ENCODE measurements at regions not wholly inside any gene's neighbourhood (a gene's known extent, or its start where the extent isn't known, plus 50 kb on each side); places are given as distances from the start of the nearest gene placed in this dataset.
"Not testable (repeated sequence)": the region's sequence is repeated elsewhere in the genome, so short reads cannot be mapped to it uniquely, and the experiment has no call there.

DNA sequence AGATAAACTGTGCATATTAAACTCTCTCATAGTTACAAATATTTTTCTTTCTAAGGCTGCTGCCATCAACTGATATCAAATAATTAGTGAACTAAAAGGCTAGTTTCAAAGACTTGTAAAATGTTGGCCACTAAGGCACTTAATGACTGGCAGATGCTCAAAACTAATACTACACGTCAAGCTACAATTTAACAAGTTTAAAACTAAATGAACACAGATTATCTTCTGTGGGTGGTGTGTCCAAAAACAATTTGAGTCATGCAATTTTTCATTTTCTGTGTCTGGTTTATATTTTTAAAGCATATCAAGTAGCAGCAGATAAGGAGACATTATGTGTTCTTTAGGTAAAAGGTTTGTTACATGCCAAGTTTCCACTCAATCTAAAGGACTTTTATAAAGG is 665.1 kb downstream of the EFNA5 start:
- TF ChIP-seq JUND (IDR thresholded peaks at IDR 0.05; ENCODE audit: low read depth), result no peak
- DNase-seq (ENCODE audit: low read depth in 1 of 2, low spot score in 1 of 2), result no peak
- in situ Hi-C loops (cut with HindIII; ENCODE audit: low pct_unique_long_range_greater_than_20kb, low sequenced_read_pairs), result no loop called here

DNA sequence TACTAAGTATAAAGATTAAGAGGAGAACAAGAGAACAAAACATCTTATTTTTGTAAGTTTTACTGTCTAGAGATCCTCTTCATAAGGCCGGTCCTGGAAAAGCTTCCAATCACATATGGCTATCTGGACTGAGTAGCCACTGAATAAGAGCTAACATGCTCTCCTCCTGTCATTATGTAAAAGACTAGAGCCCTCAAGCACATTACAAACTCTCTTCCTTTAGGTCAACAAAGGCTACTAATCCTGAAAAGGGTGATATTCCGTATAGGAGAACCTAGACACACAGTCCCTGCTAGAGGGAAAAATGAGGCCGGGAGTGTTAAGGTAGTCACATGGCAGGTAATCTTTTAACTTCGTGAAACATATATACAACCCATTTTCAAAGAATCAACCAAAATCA is 665.6 kb downstream of the EFNA5 start:
- no peak for DNase-seq (ENCODE audit: low read depth in 1 of 2, low spot score in 1 of 2)
- TF ChIP-seq JUND (IDR thresholded peaks at IDR 0.05; ENCODE audit: low read depth), result no peak
- in situ Hi-C loops (cut with HindIII; ENCODE audit: low pct_unique_long_range_greater_than_20kb, low sequenced_read_pairs), result no loop called here

DNA sequence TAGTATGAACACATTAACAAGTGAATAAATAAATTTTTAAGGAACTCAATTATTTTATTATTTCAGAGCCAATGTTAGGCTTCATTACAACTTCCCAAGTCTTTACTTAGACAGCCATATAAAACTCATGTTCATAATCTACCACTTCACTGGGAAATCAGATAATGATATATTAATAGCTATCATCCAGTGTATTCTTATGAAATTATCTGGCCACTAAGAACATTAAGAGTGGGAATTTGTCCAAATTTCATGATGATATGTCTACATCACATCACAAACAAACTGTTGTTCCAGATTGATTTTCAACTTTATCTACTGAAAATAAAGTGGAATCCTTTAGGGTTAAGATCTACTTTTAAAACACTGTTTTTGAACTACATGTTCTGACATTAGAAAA is 668.6 kb downstream of the EFNA5 start:
- in situ Hi-C loops (cut with HindIII; ENCODE audit: low pct_unique_long_range_greater_than_20kb, low sequenced_read_pairs), result no loop called here
- DNase-seq (ENCODE audit: low read depth in 1 of 2, low spot score in 1 of 2), result no peak
- no peak for TF ChIP-seq JUND (IDR thresholded peaks at IDR 0.05; ENCODE audit: low read depth)

DNA sequence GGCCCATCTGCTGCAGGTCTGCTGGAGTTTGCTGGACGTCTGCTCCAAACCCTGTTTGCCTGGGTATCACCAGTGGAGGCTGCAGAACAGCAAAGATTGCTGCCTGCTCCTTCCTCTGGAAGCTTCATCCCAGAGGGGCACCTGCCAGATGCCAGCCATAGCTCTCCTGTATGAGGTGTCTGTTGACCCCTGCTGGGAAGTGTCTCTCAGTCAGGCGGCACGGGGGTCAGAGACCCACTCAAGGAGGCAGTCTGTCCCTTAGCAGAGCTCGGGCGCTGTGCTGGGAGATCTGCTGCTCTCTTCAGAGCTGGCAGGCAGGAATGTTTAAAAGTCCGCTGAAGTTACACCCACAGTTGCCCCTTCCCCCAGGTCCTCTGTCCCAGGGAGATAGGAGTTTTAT is 671.2 kb downstream of the EFNA5 start:
- DNase-seq (ENCODE audit: low read depth in 1 of 2, low spot score in 1 of 2); in situ Hi-C loops (cut with HindIII; ENCODE audit: low pct_unique_long_range_greater_than_20kb, low sequenced_read_pairs): not testable (repeated sequence)

DNA sequence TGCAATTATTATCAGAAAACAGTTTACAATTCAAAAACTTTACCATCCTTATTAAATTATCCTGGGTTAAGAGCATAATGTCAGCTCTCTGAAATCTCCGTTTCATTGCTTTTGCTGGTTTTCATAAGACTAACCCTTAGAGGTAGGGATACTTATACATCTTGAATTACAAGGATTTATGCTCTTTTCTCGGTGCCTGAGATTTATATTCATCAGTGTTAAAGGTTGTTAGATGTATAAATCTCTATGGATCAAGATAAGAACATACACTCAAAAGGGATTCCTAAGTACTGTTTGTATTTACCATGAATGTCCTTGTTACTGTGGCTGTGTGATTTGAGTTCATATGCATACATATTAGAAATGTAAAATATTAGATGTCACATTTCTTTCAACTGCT is 684.7 kb downstream of the EFNA5 start:
- no peak for TF ChIP-seq JUND (IDR thresholded peaks at IDR 0.05; ENCODE audit: low read depth)
- no peak for DNase-seq (ENCODE audit: low read depth in 1 of 2, low spot score in 1 of 2)
- in situ Hi-C loops (cut with HindIII; ENCODE audit: low pct_unique_long_range_greater_than_20kb, low sequenced_read_pairs), result no loop called here

DNA sequence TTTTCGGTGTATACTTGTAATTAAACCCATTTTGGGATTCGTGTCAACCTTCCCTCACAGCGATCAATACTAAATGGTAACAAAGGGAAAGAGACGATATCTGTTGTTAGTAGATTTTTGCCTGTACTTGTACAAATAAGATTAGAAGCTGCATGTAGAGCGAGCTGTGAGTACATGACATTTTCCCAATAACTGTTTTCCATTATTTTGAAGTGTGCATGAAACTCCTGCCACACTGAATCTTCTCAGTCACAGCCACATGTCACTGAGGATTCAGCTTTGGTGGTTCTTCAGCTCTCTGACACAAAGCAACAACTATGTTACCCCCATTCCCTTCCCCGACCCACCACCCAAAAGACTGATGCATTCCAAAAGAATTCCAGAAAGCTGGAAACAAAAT is 685.6 kb downstream of the EFNA5 start:
- DNase-seq (ENCODE audit: low read depth in 1 of 2, low spot score in 1 of 2), result no peak
- in situ Hi-C loops (cut with HindIII; ENCODE audit: low pct_unique_long_range_greater_than_20kb, low sequenced_read_pairs), result no loop called here
- no peak for TF ChIP-seq JUND (IDR thresholded peaks at IDR 0.05; ENCODE audit: low read depth)

- in situ Hi-C loops (cut with HindIII; ENCODE audit: low pct_unique_long_range_greater_than_20kb, low sequenced_read_pairs); DNase-seq (ENCODE audit: low read depth in 1 of 2, low spot score in 1 of 2): not testable (repeated sequence)
Observed at GRCh38 chr5:106979178-106979577, 691.6 kb downstream of the EFNA5 start.

GRCh38 chr5:106978582-106979165 is 692.1 kb downstream of the EFNA5 start:
- in situ Hi-C loops (cut with HindIII; ENCODE audit: low pct_unique_long_range_greater_than_20kb, low sequenced_read_pairs); DNase-seq (ENCODE audit: low read depth in 1 of 2, low spot score in 1 of 2): not testable (repeated sequence)

GRCh38 chr5:106976363-106976762 is 694.4 kb downstream of the EFNA5 start:
- TF ChIP-seq JUND (IDR thresholded peaks at IDR 0.05; ENCODE audit: low read depth), result no peak
- DNase-seq (ENCODE audit: low read depth in 1 of 2, low spot score in 1 of 2), result no peak
- in situ Hi-C loops (cut with HindIII; ENCODE audit: low pct_unique_long_range_greater_than_20kb, low sequenced_read_pairs), result no loop called here

DNA sequence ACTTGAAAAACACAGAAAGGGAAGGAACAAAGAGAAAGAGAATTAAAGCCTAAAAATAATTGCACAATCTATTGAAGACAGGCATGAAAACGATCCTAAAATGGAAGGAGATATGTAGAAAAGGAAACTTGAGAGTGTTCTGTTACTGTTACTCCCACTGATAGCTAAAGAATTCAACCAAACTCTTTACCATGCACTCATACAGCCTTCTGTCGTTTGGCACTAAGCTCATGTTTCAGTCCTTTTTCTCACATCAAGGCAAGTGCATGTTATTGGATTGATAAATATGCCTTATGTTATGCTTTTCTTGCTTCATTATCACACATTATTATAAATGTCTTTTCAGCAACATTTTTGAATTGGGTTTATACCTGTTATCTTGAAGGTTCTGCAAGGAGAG is 696.5 kb downstream of the EFNA5 start:
- no peak for TF ChIP-seq JUND (IDR thresholded peaks at IDR 0.05; ENCODE audit: low read depth)
- in situ Hi-C loops (cut with HindIII; ENCODE audit: low pct_unique_long_range_greater_than_20kb, low sequenced_read_pairs), result no loop called here
- no peak for DNase-seq (ENCODE audit: low read depth in 1 of 2, low spot score in 1 of 2)

DNA sequence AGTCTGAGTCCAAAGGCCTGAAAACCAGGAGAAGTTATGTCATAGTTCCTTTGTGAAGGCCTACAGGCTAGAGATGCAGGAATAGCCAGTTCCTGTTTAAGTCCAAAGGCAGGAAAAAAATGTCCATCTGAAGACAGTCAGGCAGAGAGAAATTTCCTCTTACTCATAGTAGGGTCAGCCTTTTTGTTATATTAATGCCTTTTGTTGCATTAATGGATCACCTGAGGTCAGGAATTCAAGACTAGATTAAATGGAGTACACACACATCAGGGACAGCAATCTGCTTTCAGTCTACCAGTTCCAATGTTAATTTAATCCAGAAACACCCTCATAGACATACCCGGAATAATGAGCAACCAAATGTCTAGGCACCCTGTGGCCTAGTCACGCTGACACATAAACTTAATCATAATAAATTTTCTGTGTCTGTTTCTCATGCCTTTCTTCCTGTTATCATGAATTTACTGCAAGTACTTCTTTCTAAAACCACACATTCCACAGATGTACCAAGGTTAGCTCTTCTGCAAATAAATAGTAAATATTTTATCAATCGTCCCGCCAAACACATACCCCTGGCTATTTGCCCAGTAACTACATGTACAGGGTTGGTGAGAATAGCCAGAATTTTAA is 703.9 kb downstream of the EFNA5 start:
- in situ Hi-C loops (cut with HindIII; ENCODE audit: low pct_unique_long_range_greater_than_20kb, low sequenced_read_pairs), result no loop called here
- no peak for TF ChIP-seq JUND (IDR thresholded peaks at IDR 0.05; ENCODE audit: low read depth)
- no peak for DNase-seq (ENCODE audit: low read depth in 1 of 2, low spot score in 1 of 2)

DNA sequence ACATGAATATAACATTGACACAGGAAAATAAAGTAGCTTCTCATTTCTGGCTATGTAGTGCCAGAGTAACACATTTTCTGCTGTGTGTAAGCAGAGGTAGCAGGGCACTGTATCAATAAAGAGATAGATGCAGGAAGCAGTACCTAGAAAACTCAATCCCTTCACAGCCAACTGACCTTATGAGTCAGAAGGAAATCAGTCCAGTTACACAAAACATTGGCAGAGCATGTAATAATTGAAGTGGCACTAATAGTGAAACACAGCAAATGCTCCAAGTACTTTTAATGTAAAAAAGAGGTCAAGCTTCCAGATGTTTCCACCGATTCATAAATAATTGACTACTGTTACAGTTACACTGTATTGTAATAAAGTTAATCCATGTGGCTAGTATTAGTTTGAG is 706.6 kb downstream of the EFNA5 start:
- no peak for DNase-seq (ENCODE audit: low read depth in 1 of 2, low spot score in 1 of 2)
- no peak for TF ChIP-seq JUND (IDR thresholded peaks at IDR 0.05; ENCODE audit: low read depth)
- in situ Hi-C loops (cut with HindIII; ENCODE audit: low pct_unique_long_range_greater_than_20kb, low sequenced_read_pairs), result no loop called here

DNA sequence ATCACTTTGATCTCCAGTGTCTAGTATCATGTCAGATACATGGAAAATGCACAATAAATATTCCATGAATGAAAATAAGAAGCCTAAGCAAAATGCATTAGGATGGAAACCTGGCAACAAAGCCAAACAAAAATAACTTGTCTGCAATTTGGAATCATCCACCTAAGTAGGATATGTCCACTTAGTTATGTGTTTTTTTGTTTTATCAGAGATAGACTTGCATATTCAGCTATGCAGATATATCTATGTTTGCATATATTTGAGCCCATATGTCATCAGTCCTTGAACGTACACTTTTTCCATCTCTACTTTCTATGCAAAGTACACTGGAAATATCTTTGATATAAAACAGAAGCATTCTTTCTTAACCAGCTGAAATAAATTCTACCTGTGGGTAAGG is 707.1 kb downstream of the EFNA5 start:
- in situ Hi-C loops (cut with HindIII; ENCODE audit: low pct_unique_long_range_greater_than_20kb, low sequenced_read_pairs), result no loop called here
- no peak for TF ChIP-seq JUND (IDR thresholded peaks at IDR 0.05; ENCODE audit: low read depth)
- DNase-seq (ENCODE audit: low read depth in 1 of 2, low spot score in 1 of 2), result no peak
